Erythroblast (primary cell): ENCODE measurements at regions not wholly inside any gene's neighbourhood (a gene's known extent, or its start where the extent isn't known, plus 50 kb on each side); places are given as distances from the start of the nearest gene placed in this dataset.

Experiments
- GATA1 ChIP-seq: IDR thresholded peaks from 2 replicates; pipeline ENCODE4 v1.6.1; 2011; ENCODE audit warnings: low read depth, mild to moderate bottlenecking, control low read depth, low read length, moderate library complexity
- POLR2A ChIP-seq: IDR thresholded peaks from 2 replicates; pipeline ENCODE4 v1.6.1; 2011; ENCODE audit warnings: mild to moderate bottlenecking, low read length

DNA sequence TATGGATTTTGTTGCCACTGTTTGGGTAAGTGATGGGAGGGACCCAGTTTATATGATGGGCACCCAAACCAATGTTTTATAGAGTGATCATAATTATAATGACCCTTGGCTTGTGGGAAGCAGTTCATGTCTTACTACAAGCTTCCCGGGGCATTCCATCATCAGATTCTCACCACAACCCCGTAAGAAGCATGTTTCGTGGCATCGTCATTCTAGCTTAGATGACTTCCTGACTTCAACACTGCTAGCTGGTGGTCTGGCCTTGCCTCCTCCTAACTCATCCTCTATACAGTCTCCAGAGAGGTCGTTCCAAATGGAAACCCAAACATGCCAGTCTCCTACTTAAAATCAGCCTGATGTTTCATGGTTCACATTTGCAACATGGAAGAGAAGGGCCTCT is 226.9 kb downstream of the ADAMTS9 start:
- TF ChIP-seq POLR2A (no peak), GATA1 (no peak)
